Thyroid gland (tissue), 4 donors: ENCODE measurements at regions not wholly inside any gene's neighbourhood (a gene's known extent, or its start where the extent isn't known, plus 50 kb on each side); places are given as distances from the start of the nearest gene placed in this dataset.

Source experiments
- CTCF ChIP-seq, 6 experiments: fragments of 200-600 bp in 3 of 6; fragments of 450-650 bp in 3 of 6; sonication (generic) in 3 of 6; IDR thresholded peaks; one replicate each; pipeline ENCODE4 v1.5.1; 2016 to 2019; ENCODE audit warnings: antibody characterized with exemption in 6 of 6, mild to moderate bottlenecking in 2 of 6, inconsistent platforms in 1 of 6, moderate library complexity in 1 of 6
- POLR2A ChIP-seq, 2 donors: fragments of 450-650 bp; IDR thresholded peaks; one replicate each; pipeline ENCODE4 v1.6.1; 2017; ENCODE audit warnings: antibody characterized with exemption in 2 of 2, mild to moderate bottlenecking in 2 of 2, moderate library complexity in 1 of 2

- TF ChIP-seq CTCF (IDR thresholded peaks at IDR 0.05) (no peak), POLR2A (IDR thresholded peaks at IDR 0.05) (no peak)
These were observed 503.9 kb downstream of the STIM2 start for GRCh38 chr4:27364509-27364908.
